Right ventricle myocardium superior (tissue), 1 donor: ENCODE measurements at regions not wholly inside any gene's neighbourhood (a gene's known extent, or its start where the extent isn't known, plus 50 kb on each side); places are given as distances from the start of the nearest gene placed in this dataset.

Source experiments
- ATAC-seq: fragments of 200-7000 bp; cut with Tn5 transposase; one replicate; pipeline ENCODE4 v1.9.1; 2020; ENCODE audit warnings: mild to moderate bottlenecking; ENCODE audit not compliant: poor library complexity
- DNase-seq: peaks from one replicate; pipeline ENCODE4 v3.0.0-alpha.2; 2020
- intact Hi-C: fragments of 100-400 bp; cut with DNase I; formaldehyde crosslinking; loops from one replicate; pipeline ENCODE4 v1.11.2; 2022
- donor health status: DM: no; HTN: yes; CAD: no; lungs with severe emphysema.

DNA sequence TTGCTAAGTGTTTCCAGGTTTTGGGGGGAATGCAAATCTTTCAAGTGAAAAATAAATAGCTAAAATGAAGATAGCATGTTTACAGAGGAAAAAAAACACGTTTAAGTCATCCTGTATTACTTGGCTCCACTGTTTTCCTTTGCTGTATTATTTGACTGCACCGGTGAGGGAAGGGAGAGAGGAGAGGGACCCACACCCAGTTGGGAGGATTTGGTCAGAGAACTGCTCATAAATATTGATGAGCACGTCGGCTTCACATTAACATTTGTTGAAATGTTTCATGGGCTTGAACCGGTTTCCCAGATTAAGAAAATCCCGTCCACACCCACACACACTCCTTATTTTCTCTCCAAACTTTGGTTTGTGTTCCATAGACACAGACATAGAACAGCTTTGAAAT, 493.8 kb upstream of the MGMT start:
- ATAC-seq (no peak), DNase-seq (no peak)
- intact Hi-C loops: no loop called here

- DNase-seq (no peak), ATAC-seq (no peak)
- intact Hi-C loops: no loop called here
These were observed 490.2 kb upstream of the MGMT start for GRCh38 chr10:128976856-128977255.

- no peak for ATAC-seq
- DNase-seq: no peak
- intact Hi-C loops: no loop called here
These were observed 488.8 kb upstream of the MGMT start for GRCh38 chr10:128978211-128978610.

DNA sequence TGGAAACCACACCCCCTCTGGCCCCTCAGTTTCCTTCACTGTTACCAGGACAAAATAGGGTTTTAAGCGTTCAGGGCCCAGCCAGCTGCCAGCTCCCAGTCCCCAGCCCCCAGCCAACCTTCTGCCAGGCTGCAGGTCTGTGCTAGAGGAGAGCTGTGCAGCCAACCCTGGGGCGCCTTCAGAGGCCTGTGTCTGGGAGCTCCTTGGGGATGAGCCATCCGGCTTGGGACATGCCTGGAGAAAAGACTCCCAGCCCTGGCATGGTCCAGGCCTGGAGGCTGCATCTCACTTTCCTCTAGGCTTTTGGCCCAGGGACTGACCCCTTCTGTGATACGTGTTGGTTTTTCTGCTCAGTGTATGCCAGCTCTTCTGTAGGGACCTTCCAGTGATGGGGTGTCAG, 487.6 kb upstream of the MGMT start:
- intact Hi-C loops: no loop called here
- ATAC-seq (no peak), DNase-seq (no peak)

DNA sequence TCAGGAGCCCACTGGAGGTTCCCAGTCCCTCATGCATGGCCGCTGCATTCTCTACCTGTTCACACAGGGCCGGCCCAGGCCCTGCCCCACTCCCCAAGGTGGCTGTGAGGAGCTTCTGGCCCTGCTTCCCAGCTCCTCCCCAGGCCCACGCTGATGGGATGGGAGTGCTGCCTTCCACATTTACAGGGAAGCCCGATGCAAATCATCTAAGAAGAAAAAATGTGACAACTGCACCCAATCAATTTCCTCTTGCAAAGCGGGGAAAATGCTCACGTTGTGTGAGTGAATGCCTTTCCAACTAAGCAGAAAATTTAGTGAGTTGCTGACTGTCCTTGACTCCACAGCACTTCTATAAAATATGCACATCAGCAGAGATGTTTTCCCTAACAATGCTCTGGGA, 485.8 kb upstream of the MGMT start:
- DNase-seq (no peak), ATAC-seq (no peak)
- intact Hi-C loops: no loop called here

- intact Hi-C loops: no loop called here
- DNase-seq: no peak
- no peak for ATAC-seq
These were observed 485.0 kb upstream of the MGMT start for GRCh38 chr10:128981881-128982615.

GRCh38 chr10:128982616-128982915, 484.5 kb upstream of the MGMT start:
- intact Hi-C loops: no loop called here
- DNase-seq (no peak), ATAC-seq (no peak)

GRCh38 chr10:128985036-128985435, 482.0 kb upstream of the MGMT start:
- DNase-seq (no peak), ATAC-seq (no peak)
- intact Hi-C loops: no loop called here

DNA sequence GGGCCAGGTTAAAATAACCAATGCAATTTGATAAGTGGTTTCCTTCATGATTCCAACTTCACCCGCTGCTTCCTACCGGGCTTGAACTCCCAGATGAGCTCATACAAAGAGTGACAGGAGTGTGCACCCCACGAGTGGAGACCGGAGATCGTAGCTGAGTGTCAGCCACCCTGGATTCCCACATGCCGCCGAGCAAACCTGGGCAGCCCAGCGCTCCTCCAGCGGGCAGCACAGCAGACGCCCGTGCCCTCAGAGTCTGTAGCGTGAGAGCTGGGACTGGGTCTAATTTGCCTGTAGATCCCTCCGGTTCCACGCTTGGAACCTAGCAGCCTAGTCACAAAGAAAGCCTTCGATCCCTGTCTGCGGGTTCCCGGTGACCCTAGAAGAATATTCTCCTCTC, 476.1 kb upstream of the MGMT start:
- intact Hi-C loops: no loop called here
- ATAC-seq: no peak
- DNase-seq: no peak

- intact Hi-C loops: no loop called here
- ATAC-seq: no peak
- DNase-seq: no peak
These were observed 474.3 kb upstream of the MGMT start for GRCh38 chr10:128992770-128993169.

DNA sequence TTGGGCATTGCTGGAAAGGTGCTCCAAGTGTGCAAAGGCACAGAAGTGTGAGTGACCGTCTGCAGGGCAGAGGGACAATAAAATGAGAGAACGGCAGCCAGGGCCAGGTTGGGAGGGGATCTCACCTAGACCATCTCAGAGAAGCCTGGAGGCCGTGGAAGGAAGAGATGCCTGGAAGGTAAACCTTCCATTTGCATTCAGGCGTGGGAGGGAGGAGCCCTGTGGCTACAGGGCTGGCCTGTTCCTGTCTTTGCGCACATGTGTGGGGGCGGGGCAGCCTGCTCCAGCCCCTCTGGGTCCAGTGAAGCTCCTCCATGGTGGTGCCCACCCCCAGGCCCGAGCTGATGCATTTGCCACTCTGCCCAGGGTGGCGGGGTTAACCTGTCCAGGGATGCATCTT, 473.6 kb upstream of the MGMT start:
- DNase-seq (no peak), ATAC-seq (no peak)

GRCh38 chr10:128993911-128994538, 473.0 kb upstream of the MGMT start:
- intact Hi-C loops: no loop called here
- ATAC-seq: no peak
- no peak for DNase-seq

More for the DNA sequence above, 473.6 kb upstream of the MGMT start:
- intact Hi-C loops: no loop called here

DNA sequence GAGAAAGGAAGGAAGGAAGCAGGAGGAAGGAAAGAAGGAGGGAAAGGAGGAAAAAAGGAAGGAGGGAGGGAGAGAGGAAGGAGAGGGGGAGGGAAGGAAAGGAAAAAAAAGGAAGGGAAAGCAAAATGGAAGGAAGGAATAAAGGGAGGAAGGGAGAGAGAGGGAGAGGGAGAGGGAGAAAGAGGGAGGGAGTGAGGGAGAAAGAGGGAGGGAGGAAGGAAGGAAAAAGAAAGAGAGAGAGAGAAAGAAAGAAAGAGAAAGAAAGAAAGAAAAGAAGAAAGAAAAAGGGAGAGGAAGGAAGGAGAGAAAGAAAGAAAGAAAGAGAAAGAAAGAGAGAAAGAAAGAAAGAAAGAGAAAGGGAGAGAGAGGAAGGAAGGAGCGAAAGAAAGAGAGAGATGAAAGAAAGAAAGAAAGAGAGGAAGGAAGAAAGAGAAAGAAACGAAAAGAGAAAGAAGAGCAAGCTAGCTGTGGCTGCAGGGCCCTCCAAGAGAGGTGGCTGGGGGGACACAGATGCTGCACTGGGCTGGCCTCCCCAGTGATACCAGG, 472.4 kb upstream of the MGMT start:
- ATAC-seq (no peak), DNase-seq (no peak)
- intact Hi-C loops: no loop called here

GRCh38 chr10:128995676-128996075, 471.4 kb upstream of the MGMT start:
- DNase-seq: no peak
- intact Hi-C loops: no loop called here
- ATAC-seq: no peak

DNA sequence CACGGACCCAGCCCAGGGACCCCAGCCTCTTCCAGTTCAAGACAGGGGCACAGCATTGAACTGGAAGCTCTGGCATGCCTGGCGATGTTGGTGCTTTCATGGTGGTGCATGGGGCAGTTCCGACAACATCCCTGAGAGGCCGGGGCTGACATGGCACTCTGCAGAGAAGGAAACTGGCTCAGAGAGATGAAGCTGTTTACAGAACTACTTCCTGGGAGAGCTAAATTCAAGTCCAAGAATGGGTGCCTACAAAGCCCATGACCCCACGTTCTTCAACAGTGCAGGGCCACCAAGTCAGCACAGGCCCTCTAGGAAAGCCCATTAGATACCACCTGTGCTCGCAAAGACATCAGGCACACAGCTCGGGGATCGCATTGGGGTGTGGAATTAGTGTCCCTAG, 470.9 kb upstream of the MGMT start:
- ATAC-seq (no peak), DNase-seq (no peak)
- intact Hi-C loops: no loop called here

- ATAC-seq (no peak), DNase-seq (no peak)
- intact Hi-C loops: no loop called here
These were observed 468.8 kb upstream of the MGMT start for GRCh38 chr10:128998101-128998805.

- no peak for DNase-seq
- no peak for ATAC-seq
These were observed 462.6 kb upstream of the MGMT start for GRCh38 chr10:129004398-129004797.

DNA sequence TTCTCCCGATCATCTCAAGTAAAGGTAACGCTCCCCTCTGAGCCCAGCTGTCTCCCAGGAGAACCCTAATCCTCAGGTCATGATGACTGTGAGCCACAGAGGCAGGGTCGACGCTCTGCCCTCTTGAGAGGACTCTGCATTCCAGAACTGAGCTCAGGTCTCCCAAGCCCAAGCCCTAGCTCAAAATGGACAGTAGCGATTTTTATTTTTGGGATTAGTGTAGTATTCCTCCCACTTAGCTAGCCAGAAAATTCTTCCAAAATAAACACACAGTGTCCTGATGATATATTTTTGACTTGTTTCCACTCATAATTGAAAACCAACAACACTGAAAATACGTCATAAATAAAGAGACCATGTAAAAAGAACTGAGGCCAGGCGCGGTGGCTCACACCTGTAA, 462.0 kb upstream of the MGMT start:
- intact Hi-C loops: no loop called here
- DNase-seq (no peak), ATAC-seq (no peak)

More at GRCh38 chr10:129004398-129004797, 462.6 kb upstream of the MGMT start:
- intact Hi-C loops: no loop called here

DNA sequence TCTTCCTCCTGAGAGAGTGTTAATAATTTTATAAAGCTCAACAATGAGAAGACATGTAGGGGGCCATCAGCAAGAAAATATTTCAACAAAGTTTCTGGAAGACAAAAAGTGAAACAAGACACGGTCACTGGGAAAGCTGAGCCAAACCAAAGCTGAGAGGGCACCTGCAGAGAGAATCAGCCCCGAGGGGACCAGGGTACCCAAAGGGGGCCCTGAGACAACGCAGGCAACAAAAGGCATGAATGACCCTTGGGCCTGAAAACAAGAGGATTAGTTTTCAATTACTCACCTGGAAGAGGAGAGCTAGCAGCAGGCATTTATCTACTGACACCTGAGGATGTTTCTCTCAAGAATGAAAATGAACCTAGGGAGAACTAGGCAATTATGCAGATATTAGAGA, 461.2 kb upstream of the MGMT start:
- DNase-seq (no peak), ATAC-seq (no peak)
- intact Hi-C loops: no loop called here

GRCh38 chr10:129018511-129018910, 448.5 kb upstream of the MGMT start:
- DNase-seq (no peak), ATAC-seq (no peak)
- intact Hi-C loops: no loop called here
